NCI-H748 (cell line): ENCODE measurements at regions not wholly inside any gene's neighbourhood (a gene's known extent, or its start where the extent isn't known, plus 50 kb on each side); places are given as distances from the start of the nearest gene placed in this dataset.

ENCODE experiments used
- DNase-seq: peaks from one replicate; lab custom pipeline; 2025; ENCODE audit not compliant: unreplicated experiment; lab: John Stamatoyannopoulos, UW

DNA sequence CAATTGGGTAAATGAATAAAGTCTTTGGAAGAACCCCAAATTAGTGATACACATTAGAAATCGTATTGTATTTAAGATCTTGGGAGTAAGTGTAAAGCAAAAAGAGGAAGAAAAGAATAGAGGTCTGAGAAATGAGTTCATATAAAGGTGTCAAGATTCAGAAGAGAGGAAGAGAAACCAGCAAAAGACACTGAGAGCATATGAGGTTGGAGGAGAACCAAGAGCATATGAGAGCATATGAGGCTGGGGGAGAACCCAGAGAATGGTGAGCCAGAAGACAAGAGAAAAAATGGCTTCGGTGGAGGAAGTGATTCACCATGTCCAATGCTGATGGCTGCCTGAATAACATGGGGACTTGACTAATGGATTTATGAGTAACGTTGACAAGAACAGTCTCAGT, 620.1 kb upstream of the GCFC2 start:
- no peak for DNase-seq

DNA sequence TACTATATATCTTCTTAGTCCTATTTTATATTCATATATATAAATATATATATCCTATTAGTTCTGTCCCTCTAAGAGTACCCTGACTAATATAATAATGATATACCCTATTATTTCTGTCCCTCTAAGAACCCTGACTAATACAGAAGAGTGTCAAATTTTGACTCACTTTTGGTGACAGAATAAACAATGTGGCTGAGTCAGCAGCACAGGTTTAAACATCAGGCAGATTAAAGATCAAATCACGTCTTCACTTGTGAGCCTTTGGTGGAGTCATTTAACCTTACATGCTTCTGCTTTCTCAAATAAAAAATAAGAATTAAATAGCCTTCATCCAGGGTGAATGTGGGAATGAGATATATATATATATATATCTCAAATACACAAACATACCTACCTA, 615.9 kb upstream of the GCFC2 start:
- no peak for DNase-seq

GRCh38 chr2:76323381-76323780, 612.7 kb upstream of the GCFC2 start:
- no peak for DNase-seq

DNA sequence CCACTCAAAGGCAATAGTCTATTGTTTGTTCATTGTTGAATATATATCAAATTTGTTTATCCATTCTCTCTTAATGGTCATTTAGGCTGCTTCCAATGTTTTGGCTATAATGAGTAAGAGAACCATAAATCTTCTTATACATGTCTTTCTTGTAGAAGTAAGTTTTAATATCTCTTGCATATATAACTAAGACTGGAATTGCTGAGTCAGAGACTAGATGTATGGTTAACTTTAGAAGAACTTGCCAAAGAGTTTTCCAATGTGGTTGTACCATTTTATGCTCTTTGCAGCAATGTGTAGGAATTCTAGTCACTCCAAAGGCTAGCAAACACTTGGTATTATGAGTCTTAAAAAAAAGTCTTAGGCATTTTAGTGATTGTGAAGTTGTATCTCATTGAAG, 610.0 kb upstream of the GCFC2 start:
- DNase-seq = no peak

DNA sequence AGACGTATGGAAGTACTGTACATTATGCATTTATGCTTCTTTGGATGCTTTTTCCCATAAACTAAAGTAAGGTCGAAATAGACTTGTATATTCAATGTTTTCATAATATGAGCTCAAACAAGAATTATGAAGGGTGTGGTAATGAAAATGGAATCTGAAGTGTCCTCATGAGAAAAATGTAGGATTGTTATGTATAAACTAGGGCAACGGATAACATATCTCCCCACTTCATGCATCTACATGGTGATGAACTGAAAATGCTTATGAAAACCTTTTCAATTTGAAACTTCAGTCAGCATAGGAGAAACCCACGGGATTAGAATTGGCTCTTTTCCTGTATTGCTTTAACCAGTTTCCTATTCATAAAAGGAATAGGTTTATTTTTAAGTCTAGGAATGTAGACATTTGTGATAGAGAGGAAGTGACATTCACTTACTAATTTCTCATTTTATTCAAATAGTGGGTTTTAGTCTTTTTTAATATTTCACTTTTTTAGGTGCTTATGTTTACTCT, 608.2 kb upstream of the GCFC2 start:
- no peak for DNase-seq

- peak; percentile 12 for DNase-seq
Observed at GRCh38 chr2:76316691-76317090, 606.0 kb upstream of the GCFC2 start.

DNA sequence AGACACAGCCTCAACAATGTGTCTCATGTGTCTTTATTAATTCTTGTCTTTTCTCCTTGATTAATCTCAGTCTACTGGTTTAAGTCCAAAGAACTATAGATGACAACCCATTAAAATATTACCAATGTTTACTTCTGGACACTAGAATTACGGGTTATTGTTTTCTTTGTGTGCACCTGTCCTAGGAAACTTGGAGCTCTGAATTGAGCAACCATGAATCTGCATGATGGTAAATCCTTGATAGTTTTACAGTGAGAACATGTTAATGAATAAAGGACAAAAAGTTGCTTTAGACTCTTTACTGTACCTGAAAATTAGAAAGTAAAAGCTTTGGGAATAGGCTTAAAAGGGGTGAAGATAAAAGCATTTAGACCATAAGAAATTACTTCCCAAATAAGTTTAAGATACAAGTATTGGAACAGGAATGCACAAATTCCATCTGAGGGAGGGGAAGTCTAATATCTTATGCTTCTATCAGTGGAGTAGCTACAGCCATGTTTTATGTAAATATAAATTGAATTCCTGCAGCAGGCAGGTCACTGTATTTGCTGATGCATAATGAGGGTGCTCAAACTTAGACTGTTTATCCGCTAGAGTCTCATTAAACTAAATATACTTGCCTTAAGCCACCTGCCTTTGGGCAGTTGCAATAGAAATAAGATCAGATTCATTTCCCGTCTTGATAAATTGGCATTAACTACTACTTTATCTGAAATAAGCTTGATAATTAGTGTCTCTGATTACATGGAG, 603.7 kb upstream of the GCFC2 start:
- DNase-seq = peak; percentile 18

- DNase-seq = no peak
Observed at GRCh38 chr2:76312236-76312635, 601.5 kb upstream of the GCFC2 start.

- DNase-seq = no peak
Observed at GRCh38 chr2:76311728-76312127, 601.0 kb upstream of the GCFC2 start.

GRCh38 chr2:76310894-76311633, 600.3 kb upstream of the GCFC2 start:
- no peak for DNase-seq

GRCh38 chr2:76307495-76307894, 596.8 kb upstream of the GCFC2 start:
- DNase-seq = no peak

GRCh38 chr2:76298041-76298440, 587.3 kb upstream of the GCFC2 start:
- no peak for DNase-seq

DNA sequence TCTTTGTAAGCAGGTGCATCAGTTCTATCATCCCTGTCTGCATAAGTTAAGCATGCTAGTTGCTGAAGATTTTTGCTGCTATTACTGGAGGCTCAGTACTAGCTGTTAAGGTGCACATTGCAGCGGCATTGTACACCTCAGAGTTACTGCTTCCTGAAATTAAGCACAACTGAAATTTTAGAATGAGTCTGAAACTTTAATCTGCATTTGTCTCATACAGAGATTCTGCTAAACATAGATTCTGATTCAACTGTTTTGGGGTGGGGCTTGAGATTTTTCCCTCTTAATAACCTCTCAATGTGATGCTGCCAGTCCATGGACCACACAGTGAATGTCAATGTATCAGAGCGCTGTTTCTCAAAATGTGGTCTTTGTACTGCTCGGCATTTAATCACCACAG, 585.7 kb upstream of the GCFC2 start:
- DNase-seq = no peak

DNA sequence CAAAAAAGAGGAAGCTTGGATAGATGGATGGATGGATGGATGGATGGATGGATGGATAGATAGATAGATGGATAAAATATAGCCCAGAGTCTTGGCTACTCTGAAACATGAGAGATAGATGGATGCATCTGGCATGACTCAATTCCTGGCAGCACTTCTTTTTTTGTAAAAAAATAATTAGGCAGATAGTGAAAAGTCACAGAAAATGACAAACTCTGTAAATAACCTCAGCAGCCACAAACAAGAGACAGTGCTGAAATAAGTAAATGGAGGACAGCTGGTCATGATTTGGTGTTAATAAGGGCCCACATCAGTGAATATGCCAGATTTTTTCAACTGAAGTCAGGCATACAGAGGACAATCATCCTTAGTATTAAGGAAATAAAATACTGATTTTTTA, 585.0 kb upstream of the GCFC2 start:
- no peak for DNase-seq

GRCh38 chr2:76288598-76288997, 577.9 kb upstream of the GCFC2 start:
- no peak for DNase-seq

GRCh38 chr2:76288146-76288545, 577.4 kb upstream of the GCFC2 start:
- no peak for DNase-seq

DNA sequence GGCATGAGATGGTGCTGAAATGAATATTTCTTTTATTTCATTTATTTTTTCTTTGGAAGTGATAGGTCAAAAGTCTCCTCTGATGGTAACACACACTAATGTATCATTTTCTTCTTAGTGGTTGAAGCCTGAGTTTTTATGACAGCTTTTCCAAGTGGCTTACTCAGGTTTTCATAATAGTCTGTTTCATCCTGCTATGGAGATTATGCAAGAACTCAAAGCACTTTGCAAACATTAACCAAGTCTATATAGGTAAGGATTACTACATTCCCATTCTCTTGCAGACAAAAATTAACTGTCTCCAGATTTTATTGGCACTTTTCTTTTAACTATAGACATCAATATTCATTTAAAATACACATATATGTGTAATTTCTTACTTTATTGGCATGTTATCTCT, 572.6 kb upstream of the GCFC2 start:
- DNase-seq = no peak

DNA sequence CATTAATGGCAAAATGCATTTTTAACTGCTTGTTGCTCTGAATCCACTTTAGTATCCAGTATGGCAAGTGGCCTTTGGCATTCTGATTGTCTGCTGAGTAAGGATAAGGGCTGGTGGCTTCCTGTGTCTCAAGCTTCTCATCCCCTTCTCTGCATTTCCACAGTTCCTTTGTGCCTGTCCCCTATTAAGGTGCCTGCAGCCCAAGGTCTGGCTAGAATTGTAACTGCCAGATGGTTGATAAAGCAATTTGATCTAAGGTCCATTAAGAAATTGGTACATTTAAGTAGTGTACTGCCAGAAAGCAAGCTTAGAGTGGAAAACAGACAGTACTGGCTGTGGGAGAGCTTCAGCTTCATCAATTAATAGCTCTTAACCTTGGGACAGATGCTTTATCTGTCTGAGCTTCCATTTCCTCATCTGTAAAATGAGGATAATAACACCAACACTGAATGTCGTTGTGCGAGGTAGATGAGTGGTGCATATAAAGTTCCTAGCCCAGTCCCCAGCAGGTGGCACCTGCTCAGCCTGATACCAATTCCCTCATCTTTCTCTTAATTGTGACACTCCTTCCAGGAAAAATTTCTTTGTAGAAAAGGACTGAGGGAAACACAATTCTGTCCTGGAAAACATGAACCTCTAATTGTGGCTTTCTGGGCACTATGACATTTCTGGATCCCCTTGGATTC, 570.6 kb upstream of the GCFC2 start:
- DNase-seq = peak; percentile 2

DNA sequence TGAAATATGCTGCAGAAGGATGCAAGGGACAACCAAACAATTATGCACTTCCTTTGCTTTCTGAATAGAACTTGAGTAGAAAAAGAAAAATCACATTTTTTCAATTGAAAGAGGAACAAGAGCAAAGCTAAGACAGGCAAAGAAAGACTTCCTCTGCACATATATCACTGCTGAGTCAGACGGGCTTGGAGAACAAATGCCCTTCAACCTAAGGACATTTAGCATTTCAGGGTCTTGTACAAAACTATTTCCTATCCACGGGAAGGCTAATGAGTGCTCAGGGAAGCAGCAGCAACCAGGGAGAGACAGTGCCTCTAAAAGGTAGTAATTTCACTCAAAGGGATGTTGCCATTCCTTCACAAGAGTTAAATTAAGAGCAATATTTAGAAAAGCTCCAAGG, 570.0 kb upstream of the GCFC2 start:
- no peak for DNase-seq

- no peak for DNase-seq
Observed at GRCh38 chr2:76279142-76279541, 568.4 kb upstream of the GCFC2 start.

GRCh38 chr2:76275788-76276187, 565.1 kb upstream of the GCFC2 start:
- DNase-seq = no peak

GRCh38 chr2:76274676-76275075, 564.0 kb upstream of the GCFC2 start:
- no peak for DNase-seq
